Stimulated activated CD8-positive, alpha-beta memory T cell treated with anti-CD3 and anti-CD28 coated beads, Interleukin-7, amount 100 ng/mL, for 4 hours (primary cell): ENCODE measurements at regions not wholly inside any gene's neighbourhood (a gene's known extent, or its start where the extent isn't known, plus 50 kb on each side); places are given as distances from the start of the nearest gene placed in this dataset.

ENCODE experiments used
- DNase-seq, 2 donors: peaks; one replicate each; pipeline ENCODE4 v3.0.0-alpha.2; 2020; ENCODE audit warnings: low read depth in 2 of 2

GRCh38 chr5:175168882-175169507, 275.0 kb downstream of the DRD1 start:
- DNase-seq, result no peak

GRCh38 chr5:175166026-175166425, 278.0 kb downstream of the DRD1 start:
- no peak for DNase-seq

GRCh38 chr5:175163586-175164275, 280.3 kb downstream of the DRD1 start:
- no peak for DNase-seq

GRCh38 chr5:175162036-175162435, 281.9 kb downstream of the DRD1 start:
- DNase-seq, result no peak

GRCh38 chr5:175159956-175160355, 284.0 kb downstream of the DRD1 start:
- DNase-seq, result no peak

- DNase-seq, result no peak
These were observed 295.3 kb downstream of the DRD1 start for GRCh38 chr5:175148636-175149172.

- DNase-seq, result no peak
These were observed 297.2 kb downstream of the DRD1 start for GRCh38 chr5:175146733-175147132.

GRCh38 chr5:175141421-175141820, 302.6 kb downstream of the DRD1 start:
- DNase-seq, result no peak

- DNase-seq, result no peak
These were observed 310.8 kb downstream of the DRD1 start for GRCh38 chr5:175133185-175133584.

GRCh38 chr5:175131432-175131831, 312.6 kb downstream of the DRD1 start:
- DNase-seq, result no peak

- DNase-seq, result no peak
These were observed 314.4 kb downstream of the DRD1 start for GRCh38 chr5:175129619-175130018.

GRCh38 chr5:175129121-175129520, 314.9 kb downstream of the DRD1 start:
- DNase-seq, result no peak

GRCh38 chr5:175124821-175125220, 319.2 kb downstream of the DRD1 start:
- no peak for DNase-seq

- DNase-seq, result no peak
These were observed 319.6 kb downstream of the DRD1 start for GRCh38 chr5:175124251-175124813.

GRCh38 chr5:175123542-175123941, 320.4 kb downstream of the DRD1 start:
- DNase-seq, result no peak

GRCh38 chr5:175121457-175121856, 322.5 kb downstream of the DRD1 start:
- no peak for DNase-seq

GRCh38 chr5:175120412-175120811, 323.6 kb downstream of the DRD1 start:
- no peak for DNase-seq

- DNase-seq, result no peak
These were observed 325.2 kb downstream of the DRD1 start for GRCh38 chr5:175118700-175119309.

GRCh38 chr5:175116466-175117048, 327.4 kb downstream of the DRD1 start:
- DNase-seq, result no peak

- DNase-seq, result no peak
These were observed 328.2 kb downstream of the DRD1 start for GRCh38 chr5:175115831-175116230.

- no peak for DNase-seq
These were observed 330.0 kb downstream of the DRD1 start for GRCh38 chr5:175113947-175114346.

GRCh38 chr5:175109058-175109755, 334.8 kb downstream of the DRD1 start:
- no peak for DNase-seq
